MM.1S (cell line): ENCODE measurements at regions not wholly inside any gene's neighbourhood (a gene's known extent, or its start where the extent isn't known, plus 50 kb on each side); places are given as distances from the start of the nearest gene placed in this dataset.

Source experiments
- DNase-seq: peaks from one replicate; pipeline ENCODE4 v3.0.0-alpha.2; 2015
- H2AFZ ChIP-seq: fragments of 300-600 bp; sonication (generic); 2 replicates; pipeline ENCODE4 v1.6.0; 2016; ENCODE audit warnings: antibody characterized with exemption, low read length
- H3F3A ChIP-seq: fragments of 300-600 bp; sonication (generic); 2 replicates; pipeline ENCODE4 v1.6.1; 2016; ENCODE audit warnings: mild to moderate bottlenecking, antibody characterized with exemption, low read length, moderate library complexity, mixed read lengths; ENCODE audit not compliant: insufficient read depth
- H3K27ac ChIP-seq: fragments of 300-600 bp; sonication (generic); 2 replicates; pipeline ENCODE4 v1.5.1; 2016; ENCODE audit warnings: mild to moderate bottlenecking, low read length
- H3K27me3 ChIP-seq: fragments of 300-600 bp; sonication (generic); replicated peaks from 2 replicates; pipeline ENCODE4 v1.6.0; 2016; ENCODE audit warnings: low read length; ENCODE audit not compliant: insufficient read depth
- H3K36me3 ChIP-seq: fragments of 300-600 bp; sonication (generic); replicated peaks from 2 replicates; pipeline ENCODE4 v1.6.1; 2016; ENCODE audit warnings: mild to moderate bottlenecking, low read length, mixed read lengths; ENCODE audit not compliant: insufficient read depth
- H3K4me1 ChIP-seq: fragments of 300-600 bp; sonication (generic); 2 replicates; pipeline ENCODE4 v1.6.1; 2016; ENCODE audit warnings: low read length, mixed read lengths
- H3K4me2 ChIP-seq: fragments of 300-600 bp; sonication (generic); 2 replicates; pipeline ENCODE4 v1.6.0; 2016; ENCODE audit warnings: low read depth, low read length
- H3K4me3 ChIP-seq: fragments of 300-600 bp; sonication (generic); 2 replicates; pipeline ENCODE4 v1.5.1; 2016; ENCODE audit warnings: low read length, mixed read lengths
- H3K79me2 ChIP-seq: fragments of 300-600 bp; sonication (generic); 2 replicates; pipeline ENCODE4 v1.6.1; 2016; ENCODE audit warnings: mixed run types, low read length, mixed read lengths
- H3K9ac ChIP-seq: fragments of 300-600 bp; sonication (generic); 2 replicates; pipeline ENCODE4 v1.6.1; 2016; ENCODE audit warnings: low read length, mixed read lengths
- H3K9me2 ChIP-seq: fragments of 300-600 bp; sonication (generic); replicated peaks from 2 replicates; pipeline ENCODE4 v1.6.1; 2016; ENCODE audit warnings: mild to moderate bottlenecking, low read length, mixed read lengths; ENCODE audit not compliant: insufficient read depth
- H3K9me3 ChIP-seq: fragments of 300-600 bp; sonication (generic); replicated peaks from 2 replicates; pipeline ENCODE4 v1.6.1; 2016; ENCODE audit warnings: mild to moderate bottlenecking, low read length, mixed read lengths; ENCODE audit not compliant: insufficient read depth
- H4K20me1 ChIP-seq: fragments of 300-600 bp; sonication (generic); 2 replicates; pipeline ENCODE4 v1.6.1; 2016; ENCODE audit warnings: mild to moderate bottlenecking, low read length, moderate library complexity, mixed read lengths; ENCODE audit not compliant: insufficient read depth
- EZH2 ChIP-seq: fragments of 300-600 bp; sonication (generic); optimal IDR thresholded peaks from 2 replicates; pipeline ENCODE3; 2017; ENCODE audit warnings: low read depth, mild to moderate bottlenecking, antibody characterized with exemption, low read length, mixed read lengths
- EZH2phosphoT487 ChIP-seq: fragments of 300-600 bp; sonication (generic); IDR thresholded peaks from 2 replicates; pipeline ENCODE4 v1.6.1; 2018; ENCODE audit warnings: antibody characterized with exemption, low read length
- TF ChIP-seq, protein P1 (sequence below): fragments of 300-600 bp; sonication (generic); IDR thresholded peaks from 2 replicates; pipeline ENCODE4 v1.5.1; 2016; ENCODE audit warnings: antibody characterized with exemption, low read length, mixed read lengths

DNA sequence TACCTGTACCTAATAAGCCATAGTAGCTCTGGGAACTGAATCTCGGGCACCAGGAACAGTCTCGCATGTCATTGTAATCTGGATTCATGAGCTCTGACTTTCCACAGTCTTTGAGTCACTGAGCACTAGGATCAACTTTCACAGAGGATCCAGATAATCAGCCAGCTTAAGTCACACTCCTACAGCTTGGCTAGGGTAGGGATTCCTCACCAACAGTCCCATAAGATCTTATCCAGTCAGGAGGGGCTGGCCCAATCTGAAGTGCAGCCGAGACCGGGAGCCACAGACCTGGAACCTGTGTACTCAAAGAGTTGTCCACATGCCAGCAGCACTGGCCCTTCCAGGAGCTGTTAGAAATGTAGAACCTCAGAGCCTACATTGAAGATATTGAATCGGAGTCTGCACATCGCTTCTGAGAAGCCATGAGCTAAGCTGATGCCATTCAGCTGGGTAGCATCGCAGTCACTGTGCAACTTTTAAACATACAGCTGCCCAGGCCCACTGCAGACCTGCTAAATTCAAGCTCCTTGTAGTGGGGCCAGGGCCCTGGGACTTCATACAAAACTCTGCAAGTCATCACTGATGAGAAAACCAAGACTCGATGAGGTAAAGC is 538.8 kb upstream of the B3GAT1 start:
- TF ChIP-seq EZH2 (no peak), EZH2phosphoT487 (no peak)
- TF ChIP-seq, protein P1, sequence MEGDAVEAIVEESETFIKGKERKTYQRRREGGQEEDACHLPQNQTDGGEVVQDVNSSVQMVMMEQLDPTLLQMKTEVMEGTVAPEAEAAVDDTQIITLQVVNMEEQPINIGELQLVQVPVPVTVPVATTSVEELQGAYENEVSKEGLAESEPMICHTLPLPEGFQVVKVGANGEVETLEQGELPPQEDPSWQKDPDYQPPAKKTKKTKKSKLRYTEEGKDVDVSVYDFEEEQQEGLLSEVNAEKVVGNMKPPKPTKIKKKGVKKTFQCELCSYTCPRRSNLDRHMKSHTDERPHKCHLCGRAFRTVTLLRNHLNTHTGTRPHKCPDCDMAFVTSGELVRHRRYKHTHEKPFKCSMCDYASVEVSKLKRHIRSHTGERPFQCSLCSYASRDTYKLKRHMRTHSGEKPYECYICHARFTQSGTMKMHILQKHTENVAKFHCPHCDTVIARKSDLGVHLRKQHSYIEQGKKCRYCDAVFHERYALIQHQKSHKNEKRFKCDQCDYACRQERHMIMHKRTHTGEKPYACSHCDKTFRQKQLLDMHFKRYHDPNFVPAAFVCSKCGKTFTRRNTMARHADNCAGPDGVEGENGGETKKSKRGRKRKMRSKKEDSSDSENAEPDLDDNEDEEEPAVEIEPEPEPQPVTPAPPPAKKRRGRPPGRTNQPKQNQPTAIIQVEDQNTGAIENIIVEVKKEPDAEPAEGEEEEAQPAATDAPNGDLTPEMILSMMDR = no peak
- Histone ChIP-seq H3K9ac (no peak overlapping the region), H3K79me2 (no peaks in the 10 kb centered on the region), H3K9me2 (no peaks in the 10 kb centered on the region), H3K4me2 (no peak overlapping the region), H3K4me1 (no peaks in the 10 kb centered on the region), H3F3A (no peaks in the 10 kb centered on the region), H3K27me3 (no peaks in the 10 kb centered on the region), H2AFZ (no peak overlapping the region), H3K4me3 (no peak overlapping the region), H3K36me3 (no peaks in the 10 kb centered on the region), H4K20me1 (no peaks in the 10 kb centered on the region), H3K9me3 (no peaks in the 10 kb centered on the region), H3K27ac (no peak overlapping the region)
- DNase-seq = no peak

DNA sequence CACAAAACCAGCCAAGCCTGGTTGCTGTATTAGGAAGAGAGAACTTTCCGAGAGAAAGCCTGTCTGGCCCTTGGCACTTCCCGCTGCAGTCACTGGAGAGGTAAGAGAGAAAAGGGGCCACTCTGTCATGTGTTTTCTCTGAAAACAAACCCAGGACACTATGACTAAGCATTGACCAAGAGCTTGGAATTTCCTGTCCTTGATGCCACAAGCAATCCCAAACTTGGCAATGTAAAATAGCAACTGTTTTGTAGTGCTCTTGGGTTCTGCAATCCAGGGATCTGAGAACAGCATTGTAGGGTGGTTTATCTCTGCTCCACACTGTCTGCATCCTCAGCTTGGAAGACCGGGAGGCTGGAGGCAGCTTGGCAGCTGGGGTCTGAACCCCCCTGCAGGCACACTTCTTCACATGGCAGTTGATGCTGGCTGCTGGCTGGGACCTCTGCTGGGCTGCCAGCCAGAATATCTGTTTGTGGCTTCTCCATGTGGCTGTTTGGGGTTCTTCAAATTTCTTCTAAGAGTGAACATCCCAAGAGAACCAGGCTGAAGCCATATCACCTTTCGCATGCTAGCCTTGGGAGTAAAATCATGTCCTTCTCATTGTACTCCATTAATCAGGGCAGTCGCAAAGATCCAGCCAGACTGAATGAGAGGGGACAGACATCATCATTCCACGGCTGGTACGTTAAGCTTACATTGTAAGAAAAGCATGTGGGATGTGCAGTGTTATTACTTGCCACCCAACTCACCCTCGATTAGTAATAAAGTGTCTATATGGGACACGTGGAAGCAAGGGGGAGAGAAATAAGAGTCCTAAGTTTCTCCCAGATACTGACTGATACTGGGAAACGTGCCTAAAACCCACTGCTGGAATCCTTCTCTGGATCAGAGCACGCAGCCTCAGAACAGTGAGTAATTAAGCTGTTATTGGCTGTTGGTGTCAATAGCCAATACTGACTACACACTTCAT is 537.4 kb upstream of the B3GAT1 start:
- H3K27me3 ChIP-seq = no peaks in the 10 kb centered on the region
- H3K36me3 ChIP-seq = no peaks in the 10 kb centered on the region
- no peak overlapping the region for H3K4me3 ChIP-seq
- H3K79me2 ChIP-seq = no peaks in the 10 kb centered on the region
- TF ChIP-seq EZH2phosphoT487 (no peak), EZH2 (no peak)
- TF ChIP-seq, protein P1 = no peak
- H3K9me3 ChIP-seq = no peaks in the 10 kb centered on the region
- no peak overlapping the region for H3K4me2 ChIP-seq
- H3K4me1 ChIP-seq = no peaks in the 10 kb centered on the region
- no peak overlapping the region for H2AFZ ChIP-seq
- DNase-seq = no peak
- H4K20me1 ChIP-seq = no peaks in the 10 kb centered on the region
- H3K27ac ChIP-seq = no peak overlapping the region
- no peak overlapping the region for H3K9ac ChIP-seq
- H3K9me2 ChIP-seq = no peaks in the 10 kb centered on the region
- no peaks in the 10 kb centered on the region for H3F3A ChIP-seq

DNA sequence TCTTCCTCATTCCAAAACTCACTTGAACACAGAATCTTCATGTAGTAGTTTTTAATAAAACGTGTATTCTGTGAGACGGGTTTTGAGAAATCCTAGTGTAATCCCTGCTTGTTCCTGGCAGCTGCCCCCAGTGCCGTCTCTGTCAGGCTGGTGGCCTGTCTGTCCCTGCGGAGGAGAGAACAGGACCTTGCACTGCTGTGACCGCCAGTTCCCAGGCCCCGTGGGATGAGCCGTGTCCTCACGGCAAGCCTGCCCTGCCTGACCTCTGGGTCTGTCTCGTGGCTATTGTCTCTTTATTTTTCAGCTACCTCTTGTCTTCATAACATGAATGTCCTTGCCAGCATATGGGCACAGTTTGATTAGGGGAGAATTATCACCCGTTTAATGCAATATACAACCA is 535.5 kb upstream of the B3GAT1 start:
- TF ChIP-seq EZH2 (no peak), EZH2phosphoT487 (no peak)
- TF ChIP-seq, protein P1 = no peak

More for the DNA sequence above, 535.5 kb upstream of the B3GAT1 start:
- DNase-seq = no peak
- no peaks in the 10 kb centered on the region for H3F3A ChIP-seq
- H3K4me1 ChIP-seq = no peaks in the 10 kb centered on the region
- no peaks in the 10 kb centered on the region for H3K79me2 ChIP-seq
- no peak overlapping the region for H2AFZ ChIP-seq
- H4K20me1 ChIP-seq = no peaks in the 10 kb centered on the region
- H3K4me3 ChIP-seq = no peak overlapping the region
- H3K27me3 ChIP-seq = no peaks in the 10 kb centered on the region
- H3K36me3 ChIP-seq = no peaks in the 10 kb centered on the region
- no peak overlapping the region for H3K27ac ChIP-seq
- no peak overlapping the region for H3K9ac ChIP-seq
- H3K9me3 ChIP-seq = no peaks in the 10 kb centered on the region
- H3K4me2 ChIP-seq = no peak overlapping the region
- no peaks in the 10 kb centered on the region for H3K9me2 ChIP-seq
